GM06990 (cell line): ENCODE measurements at regions not wholly inside any gene's neighbourhood (a gene's known extent, or its start where the extent isn't known, plus 50 kb on each side); places are given as distances from the start of the nearest gene placed in this dataset.

Experiments used
- DNase-seq: peaks from one replicate; pipeline ENCODE4 v3.0.0-alpha.2; 2011; ENCODE audit not compliant: insufficient read length; ENCODE audit errors: extremely low read depth
- H3K27me3 ChIP-seq: replicated peaks from 2 replicates; pipeline ENCODE4 v1.6.0; 2011; ENCODE audit warnings: low read length; ENCODE audit not compliant: control insufficient read depth, insufficient read depth
- H3K36me3 ChIP-seq: 2 replicates; pipeline ENCODE4 v1.5.1; 2011; ENCODE audit warnings: low read length; ENCODE audit not compliant: control insufficient read depth, insufficient read depth
- H3K4me3 ChIP-seq: replicated peaks from 2 replicates; pipeline ENCODE4 v1.5.1; 2011; ENCODE audit warnings: low read depth, mild to moderate bottlenecking, control low read depth, low read length
- CTCF ChIP-seq: IDR thresholded peaks from 2 replicates; pipeline ENCODE4 v1.5.1; 2011; ENCODE audit warnings: low read length, control low read depth, mild to moderate bottlenecking, inconsistent platforms; ENCODE audit not compliant: insufficient read depth, poor library complexity, severe bottlenecking

- H3K27me3 ChIP-seq = no peaks in the 10 kb centered on the region
- no peak for DNase-seq
- H3K4me3 ChIP-seq = no peak overlapping the region
- TF ChIP-seq CTCF = no peak
- no peaks in the 10 kb centered on the region for H3K36me3 ChIP-seq
Observed at GRCh38 chr18:74005320-74006109, 142.1 kb downstream of the FBXO15 start.

GRCh38 chr18:73992242-73993022 is 155.2 kb downstream of the FBXO15 start:
- H3K36me3 ChIP-seq = no peaks in the 10 kb centered on the region
- TF ChIP-seq CTCF = no peak
- no peak for DNase-seq
- no peaks in the 10 kb centered on the region for H3K27me3 ChIP-seq
- no peak overlapping the region for H3K4me3 ChIP-seq

- no peaks in the 10 kb centered on the region for H3K36me3 ChIP-seq
- no peak for TF ChIP-seq CTCF
- no peak overlapping the region for H3K4me3 ChIP-seq
- no peak for DNase-seq
- H3K27me3 ChIP-seq = no peaks in the 10 kb centered on the region
Observed at GRCh38 chr18:73991570-73991969, 156.1 kb downstream of the FBXO15 start.

GRCh38 chr18:73990258-73990657 is 157.4 kb downstream of the FBXO15 start:
- H3K4me3 ChIP-seq = no peak overlapping the region
- DNase-seq = no peak
- no peaks in the 10 kb centered on the region for H3K36me3 ChIP-seq
- H3K27me3 ChIP-seq = no peaks in the 10 kb centered on the region; the same call in 1 of the 2 replicates
- TF ChIP-seq CTCF = no peak

DNA sequence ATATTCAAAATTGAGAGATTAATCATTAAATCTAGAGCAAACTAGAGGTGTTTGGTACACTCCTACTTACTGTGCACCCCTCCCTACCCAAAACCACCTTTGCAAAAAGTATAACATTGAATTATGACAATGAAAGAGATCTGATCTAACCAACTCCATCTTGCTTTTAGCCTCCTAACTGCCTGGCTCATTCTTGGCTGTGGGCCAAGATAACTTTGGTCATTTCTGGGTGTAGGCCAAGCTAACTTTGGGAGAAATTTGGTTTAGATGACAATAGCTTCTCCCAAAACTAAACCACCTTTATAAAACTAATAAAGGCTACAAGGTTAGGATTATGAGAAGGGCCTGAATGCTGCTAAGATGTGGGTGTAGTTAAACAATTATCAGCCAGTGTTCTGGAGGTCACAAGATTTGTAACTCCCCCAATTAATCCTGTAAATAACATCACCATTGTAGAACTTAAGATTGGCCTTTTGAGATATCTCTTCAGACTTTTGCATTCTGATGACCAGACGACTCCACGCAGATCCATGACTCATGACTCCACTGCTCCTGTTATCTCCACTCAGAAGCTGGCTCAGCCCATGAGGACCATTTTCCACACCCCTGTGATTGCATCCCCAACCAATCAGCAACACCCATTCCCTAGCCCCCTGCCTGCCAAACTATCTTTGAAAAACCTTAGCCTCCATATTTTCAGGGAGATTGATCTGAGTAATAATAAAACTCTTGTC is 160.2 kb downstream of the FBXO15 start:
- no peaks in the 10 kb centered on the region for H3K36me3 ChIP-seq
- TF ChIP-seq CTCF = no peak
- no peaks in the 10 kb centered on the region; the same call in 1 of the 2 replicates for H3K27me3 ChIP-seq
- H3K4me3 ChIP-seq = no peak overlapping the region
- no peak for DNase-seq
